ENCODE measurements at regions not wholly inside any gene's neighbourhood (a gene's known extent, or its start where the extent isn't known, plus 50 kb on each side); places are given as distances from the start of the nearest gene placed in this dataset.
"Not testable (repeated sequence)": the region's sequence is repeated elsewhere in the genome, so short reads cannot be mapped to it uniquely, and the experiment has no call there.

- TF ChIP-seq CTCF, POLR2A, POLR2AphosphoS5 (IDR thresholded peaks at IDR 0.05): not testable (repeated sequence)
Observed at GRCh38 chr13:21260561-21261290, 84.3 kb downstream of the MRPL57 start.
